CD4-positive, alpha-beta memory T cell (primary cell): ENCODE measurements at regions not wholly inside any gene's neighbourhood (a gene's known extent, or its start where the extent isn't known, plus 50 kb on each side); places are given as distances from the start of the nearest gene placed in this dataset.

Experiments used
- CTCF ChIA-PET: fragments of 350-600 bp; sonication (Branson Sonifier 250); formaldehyde crosslinking; loops from one replicate; lab custom pipeline; 2021; ENCODE audit warnings: inconsistent platforms; ENCODE audit not compliant: partially characterized antibody; lab: Charles Lee
- POLR2A ChIA-PET: fragments of 350-600 bp; sonication (Branson Sonifier 250); formaldehyde crosslinking; loops from one replicate; lab custom pipeline; 2021; ENCODE audit not compliant: partially characterized antibody; lab: Charles Lee
- DNase-seq, 5 donors: peaks; one replicate each; pipeline versions ENCODE4 v3.0.0 to v3.0.0-alpha.2; 2020 to 2022; ENCODE audit warnings: mixed read lengths in 1 of 5
- H3K27ac ChIP-seq: one replicate; pipeline ENCODE4 v1.7.0; 2013; ENCODE audit warnings: low read depth, low read length
- H3K27me3 ChIP-seq: 2 replicates; pipeline ENCODE4 v1.7.0; 2013; ENCODE audit warnings: mild to moderate bottlenecking, low read length, moderate library complexity; ENCODE audit not compliant: insufficient read depth
- H3K36me3 ChIP-seq: 2 replicates; pipeline ENCODE4 v1.7.0; 2013; ENCODE audit warnings: mild to moderate bottlenecking, low read length, moderate library complexity; ENCODE audit not compliant: insufficient read depth
- H3K4me1 ChIP-seq: 2 replicates; pipeline ENCODE4 v1.7.0; 2013; ENCODE audit warnings: mild to moderate bottlenecking, low read length, moderate library complexity; ENCODE audit not compliant: insufficient read depth
- H3K4me3 ChIP-seq, 2 donors: one replicate each; pipeline ENCODE4 v1.7.0; 2013; ENCODE audit warnings: low read length in 2 of 2, mild to moderate bottlenecking in 1 of 2
- H3K9me3 ChIP-seq, 2 donors: one replicate each; pipeline ENCODE4 v1.7.0; 2013; ENCODE audit warnings: low read length in 2 of 2, control low read depth in 1 of 2; ENCODE audit not compliant: control insufficient read depth in 1 of 2
- H3K27ac Mint-ChIP-seq, 7 donors: one replicate each; pipeline ENCODE4 v1.8.0; 2020 to 2021; ENCODE audit warnings: mixed read lengths in 7 of 7, mild to moderate bottlenecking in 6 of 7, inconsistent platforms in 3 of 7, moderate library complexity in 3 of 7
- H3K27me3 Mint-ChIP-seq, 2 donors: one replicate each; pipeline ENCODE4 v1.8.0; 2020 to 2021; ENCODE audit warnings: mixed read lengths in 2 of 2
- H3K36me3 Mint-ChIP-seq, 2 donors: one replicate each; pipeline ENCODE4 v1.8.0; 2020 to 2021; ENCODE audit warnings: mixed read lengths in 2 of 2, inconsistent platforms in 1 of 2, mild to moderate bottlenecking in 1 of 2
- H3K4me1 Mint-ChIP-seq, 4 donors: one replicate each; pipeline ENCODE4 v1.8.0; 2020 to 2021; ENCODE audit warnings: mixed read lengths in 4 of 4, mild to moderate bottlenecking in 1 of 4
- H3K4me3 Mint-ChIP-seq, 8 donors: one replicate each; pipeline ENCODE4 v1.8.0; 2020 to 2021; ENCODE audit warnings: mixed read lengths in 8 of 8, mild to moderate bottlenecking in 7 of 8, moderate library complexity in 6 of 8, inconsistent platforms in 3 of 8
- H3K9me3 Mint-ChIP-seq, 8 donors: one replicate each; pipeline ENCODE4 v1.8.0; 2020 to 2021; ENCODE audit warnings: mixed read lengths in 8 of 8, mild to moderate bottlenecking in 5 of 8, inconsistent platforms in 3 of 8, moderate library complexity in 1 of 8
- intact Hi-C: fragments of 100-400 bp; cut with micrococcal nuclease; formaldehyde crosslinking; loops from one replicate; pipeline ENCODE4 v1.15.1; 2023

- Mint-ChIP-seq H3K4me3 (no peak overlapping the region), H3K36me3 (no peaks in the 10 kb centered on the region), H3K27ac (no peak overlapping the region), H3K4me1 (no peaks in the 10 kb centered on the region), H3K9me3 (peaks cover 0 to 13% (median 3%) of the 10 kb centered on the region in 8 donors), H3K27me3 (no peaks in the 10 kb centered on the region)
- Histone ChIP-seq H3K27me3 (no peaks in the 10 kb centered on the region), H3K4me3 (no peak overlapping the region), H3K9me3 (no peaks in the 10 kb centered on the region), H3K27ac (no peak overlapping the region), H3K4me1 (no peaks in the 10 kb centered on the region), H3K36me3 (no peaks in the 10 kb centered on the region)
- intact Hi-C loops, result no loop called here
- no peak for DNase-seq
- CTCF ChIA-PET, result no interaction called here
- POLR2A ChIA-PET, result no interaction called here
These were observed 407.6 kb upstream of the NDST3 start for GRCh38 chr4:117626664-117627063.

- ChIA-PET POLR2A (no interaction called here), CTCF (no interaction called here)
- H3K36me3 ChIP-seq, result no peaks in the 10 kb centered on the region
- DNase-seq, result no peak
- no peak overlapping the region for H3K4me3 ChIP-seq
- no peaks in the 10 kb centered on the region for H3K27me3 Mint-ChIP-seq
- H3K27me3 ChIP-seq, result no peaks in the 10 kb centered on the region
- H3K27ac Mint-ChIP-seq, result no peak overlapping the region
- intact Hi-C loops, result no loop called here
- no peaks in the 10 kb centered on the region for H3K4me1 ChIP-seq
- no peak overlapping the region for H3K27ac ChIP-seq
- H3K4me1 Mint-ChIP-seq, result no peaks in the 10 kb centered on the region
- no peaks in the 10 kb centered on the region for H3K36me3 Mint-ChIP-seq
- H3K9me3 ChIP-seq, result no peaks in the 10 kb centered on the region
- H3K4me3 Mint-ChIP-seq, result no peak overlapping the region
- H3K9me3 Mint-ChIP-seq, result peaks cover 0 to 7% (median under 1%) of the 10 kb centered on the region in 8 donors
These were observed 399.6 kb upstream of the NDST3 start for GRCh38 chr4:117634716-117635115.

GRCh38 chr4:117637347-117637746 is 396.9 kb upstream of the NDST3 start:
- no peaks in the 10 kb centered on the region for H3K36me3 Mint-ChIP-seq
- ChIA-PET POLR2A (no interaction called here), CTCF (interaction anchor here (0.6 kb wide), 1 partner anchor 27 kb away, joined by 3 read pairs; no protein-coding TSS in a partner anchor)
- no peak for DNase-seq
- no peak overlapping the region for H3K27ac ChIP-seq
- no peak overlapping the region for H3K27ac Mint-ChIP-seq
- no peaks in the 10 kb centered on the region for H3K9me3 ChIP-seq
- no peak overlapping the region for H3K4me3 ChIP-seq
- no peaks in the 10 kb centered on the region for H3K27me3 Mint-ChIP-seq
- H3K4me1 ChIP-seq, result no peaks in the 10 kb centered on the region
- no peaks in the 10 kb centered on the region for H3K36me3 ChIP-seq
- H3K27me3 ChIP-seq, result no peaks in the 10 kb centered on the region
- intact Hi-C loops, result no loop called here
- H3K4me3 Mint-ChIP-seq, result no peak overlapping the region
- H3K9me3 Mint-ChIP-seq, result peaks cover 0 to 4% (median under 1%) of the 10 kb centered on the region in 8 donors
- no peaks in the 10 kb centered on the region for H3K4me1 Mint-ChIP-seq

- Mint-ChIP-seq H3K27me3 (no peaks in the 10 kb centered on the region), H3K9me3 (peaks cover 0 to 10% (median 2%) of the 10 kb centered on the region in 8 donors), H3K4me3 (no peak overlapping the region), H3K4me1 (no peaks in the 10 kb centered on the region), H3K36me3 (no peaks in the 10 kb centered on the region), H3K27ac (no peak overlapping the region)
- CTCF ChIA-PET, result no interaction called here
- Histone ChIP-seq H3K27me3 (no peaks in the 10 kb centered on the region), H3K27ac (no peak overlapping the region), H3K9me3 (no peaks in the 10 kb centered on the region), H3K4me1 (no peaks in the 10 kb centered on the region), H3K4me3 (no peak overlapping the region), H3K36me3 (no peaks in the 10 kb centered on the region)
- DNase-seq, result no peak
- POLR2A ChIA-PET, result no interaction called here
- intact Hi-C loops, result no loop called here
These were observed 393.4 kb upstream of the NDST3 start for GRCh38 chr4:117640836-117641235.

- CTCF ChIA-PET, result no interaction called here
- DNase-seq, result no peak
- Mint-ChIP-seq H3K36me3 (no peaks in the 10 kb centered on the region), H3K9me3 (peaks cover 0 to 8% (median 2%) of the 10 kb centered on the region in 8 donors), H3K4me3 (no peak overlapping the region), H3K27me3 (no peaks in the 10 kb centered on the region), H3K4me1 (no peaks in the 10 kb centered on the region), H3K27ac (no peak overlapping the region)
- Histone ChIP-seq H3K27me3 (no peaks in the 10 kb centered on the region), H3K4me1 (no peaks in the 10 kb centered on the region), H3K27ac (no peak overlapping the region), H3K4me3 (no peak overlapping the region), H3K36me3 (no peaks in the 10 kb centered on the region), H3K9me3 (no peaks in the 10 kb centered on the region)
- intact Hi-C loops, result no loop called here
- POLR2A ChIA-PET, result no interaction called here
These were observed 392.8 kb upstream of the NDST3 start for GRCh38 chr4:117641519-117641918.

- no peaks in the 10 kb centered on the region for H3K27me3 ChIP-seq
- Mint-ChIP-seq H3K9me3 (peaks cover 0 to 15% (median 4%) of the 10 kb centered on the region in 8 donors), H3K27ac (no peak overlapping the region), H3K4me1 (no peaks in the 10 kb centered on the region), H3K4me3 (no peak overlapping the region), H3K27me3 (no peaks in the 10 kb centered on the region), H3K36me3 (no peaks in the 10 kb centered on the region)
- POLR2A ChIA-PET, result no interaction called here
- no peaks in the 10 kb centered on the region for H3K4me1 ChIP-seq
- no peak overlapping the region for H3K27ac ChIP-seq
- no peak for DNase-seq
- intact Hi-C loops, result no loop called here
- no peak overlapping the region for H3K4me3 ChIP-seq
- H3K9me3 ChIP-seq, result no peaks in the 10 kb centered on the region
- H3K36me3 ChIP-seq, result no peaks in the 10 kb centered on the region
- CTCF ChIA-PET, result no interaction called here
These were observed 380.2 kb upstream of the NDST3 start for GRCh38 chr4:117654079-117654478.

- H3K27me3 Mint-ChIP-seq, result no peaks in the 10 kb centered on the region
- H3K4me3 Mint-ChIP-seq, result no peak overlapping the region
- Histone ChIP-seq H3K27ac (no peak overlapping the region), H3K4me3 (no peak overlapping the region), H3K27me3 (no peaks in the 10 kb centered on the region), H3K4me1 (no peaks in the 10 kb centered on the region), H3K9me3 (no peaks in the 10 kb centered on the region), H3K36me3 (no peaks in the 10 kb centered on the region)
- H3K9me3 Mint-ChIP-seq, result peaks cover 0 to 6% (median 2%) of the 10 kb centered on the region in 8 donors
- H3K4me1 Mint-ChIP-seq, result no peaks in the 10 kb centered on the region
- no peaks in the 10 kb centered on the region for H3K36me3 Mint-ChIP-seq
- no peak overlapping the region for H3K27ac Mint-ChIP-seq
- ChIA-PET CTCF (no interaction called here), POLR2A (no interaction called here)
- DNase-seq, result no peak
- intact Hi-C loops, result no loop called here
These were observed 373.6 kb upstream of the NDST3 start for GRCh38 chr4:117660668-117661067.
